ENCODE measurements at regions not wholly inside any gene's neighbourhood (a gene's known extent, or its start where the extent isn't known, plus 50 kb on each side); places are given as distances from the start of the nearest gene placed in this dataset.
"Not testable (repeated sequence)": the region's sequence is repeated elsewhere in the genome, so short reads cannot be mapped to it uniquely, and the experiment has no call there.

GRCh38 chr6:120489941-120490340, 844.3 kb downstream of the TBC1D32 start:
- no peak for DNase-seq

- DNase-seq: no peak
These were observed 850.1 kb downstream of the TBC1D32 start for GRCh38 chr6:120484146-120484545.

- no peak for DNase-seq
These were observed 855.6 kb downstream of the TBC1D32 start for GRCh38 chr6:120478650-120479049.

- DNase-seq: no peak
These were observed 860.5 kb downstream of the TBC1D32 start for GRCh38 chr6:120473804-120474203.

GRCh38 chr6:120468486-120468885, 865.8 kb downstream of the TBC1D32 start:
- no peak for DNase-seq

- DNase-seq: no peak
These were observed 882.8 kb downstream of the TBC1D32 start for GRCh38 chr6:120451508-120451907.

GRCh38 chr6:120447605-120448004, 886.7 kb downstream of the TBC1D32 start:
- DNase-seq: no peak

- not testable (repeated sequence) for DNase-seq
These were observed 901.4 kb downstream of the TBC1D32 start for GRCh38 chr6:120432840-120433239.

- no peak for DNase-seq
These were observed 902.4 kb downstream of the TBC1D32 start for GRCh38 chr6:120431841-120432240.

- DNase-seq: no peak
These were observed 922.9 kb downstream of the TBC1D32 start for GRCh38 chr6:120411394-120411793.

GRCh38 chr6:120410586-120410985, 923.7 kb downstream of the TBC1D32 start:
- DNase-seq: no peak

GRCh38 chr6:120407696-120408095, 926.6 kb downstream of the TBC1D32 start:
- no peak for DNase-seq

- DNase-seq: no peak
These were observed 928.3 kb downstream of the TBC1D32 start for GRCh38 chr6:120405947-120406346.

GRCh38 chr6:120395784-120396183, 938.5 kb downstream of the TBC1D32 start:
- no peak for DNase-seq

- no peak for DNase-seq
These were observed 939.0 kb downstream of the TBC1D32 start for GRCh38 chr6:120395330-120395729.

- DNase-seq: no peak
These were observed 941.3 kb downstream of the TBC1D32 start for GRCh38 chr6:120392941-120393340.

GRCh38 chr6:120384671-120385070, 949.6 kb downstream of the TBC1D32 start:
- DNase-seq: no peak

- DNase-seq: no peak
These were observed 950.6 kb downstream of the TBC1D32 start for GRCh38 chr6:120383681-120384080.

- DNase-seq: no peak
These were observed 955.6 kb downstream of the TBC1D32 start for GRCh38 chr6:120378582-120379220.

GRCh38 chr6:120373185-120373584, 961.1 kb downstream of the TBC1D32 start:
- no peak for DNase-seq

GRCh38 chr6:120363429-120363828, 970.9 kb downstream of the TBC1D32 start:
- no peak for DNase-seq

- DNase-seq: not testable (repeated sequence)
These were observed 975.7 kb downstream of the TBC1D32 start for GRCh38 chr6:120358535-120358934.

- no peak for DNase-seq
These were observed 976.8 kb downstream of the TBC1D32 start for GRCh38 chr6:120357447-120357846.

GRCh38 chr6:120355822-120356221, 978.5 kb downstream of the TBC1D32 start:
- DNase-seq: no peak

- no peak for DNase-seq
These were observed 979.7 kb downstream of the TBC1D32 start for GRCh38 chr6:120354452-120355098.

All from activated CD4-positive, alpha-beta T cell treated with anti-CD3 and anti-CD28 coated beads for 1 hour (primary cell).